Testis (tissue), 2 donors: ENCODE measurements at regions not wholly inside any gene's neighbourhood (a gene's known extent, or its start where the extent isn't known, plus 50 kb on each side); places are given as distances from the start of the nearest gene placed in this dataset.

Experiments
- DNase-seq: peaks from one replicate; pipeline ENCODE4 v3.0.0-alpha.2; 2019
- H3K27ac ChIP-seq, 2 donors: fragments of 200-600 bp; sonication (generic); one replicate each; pipeline ENCODE4 v1.5.1; 2019
- H3K27me3 ChIP-seq: fragments of 200-600 bp; sonication (generic); one replicate; pipeline ENCODE4 v1.5.1; 2019
- H3K36me3 ChIP-seq: fragments of 200-600 bp; sonication (generic); one replicate; pipeline ENCODE4 v1.5.1; 2017; ENCODE audit warnings: low read depth; ENCODE audit errors: missing control alignments
- H3K4me1 ChIP-seq: fragments of 200-600 bp; sonication (generic); one replicate; pipeline ENCODE4 v1.5.1; 2019
- H3K4me3 ChIP-seq, 2 donors: fragments of 200-600 bp; sonication (generic); one replicate each; pipeline ENCODE4 v1.5.1; 2017 to 2019
- H3K9me3 ChIP-seq: fragments of 200-600 bp; sonication (generic); one replicate; pipeline ENCODE4 v1.5.1; 2017
- POLR2A ChIP-seq: fragments of 450-650 bp; IDR thresholded peaks from one replicate; pipeline ENCODE4 v1.6.1; 2017; ENCODE audit warnings: antibody characterized with exemption, mild to moderate bottlenecking, moderate library complexity
- WGBS, 2 donors: methylation state at CpG; one replicate each; pipeline ENCODE4 v1.1.5; 2018; 5-methylcytosine and 5-hydroxymethylcytosine counted together
- intact Hi-C: fragments of 100-400 bp; cut with DNase I; formaldehyde crosslinking; loops from one replicate; pipeline ENCODE4 v1.15.1; 2023; ENCODE audit warnings: low total_unique reads
- TF ChIP-seq, protein P1 (sequence below), 3 experiments: fragments of 450-650 bp in 2 of 3; fragments of 200-600 bp in 1 of 3; sonication (generic) in 1 of 3; IDR thresholded peaks; one replicate each; pipeline ENCODE4 v1.5.1; 2016 to 2019; ENCODE audit warnings: antibody characterized with exemption in 3 of 3, mild to moderate bottlenecking in 2 of 3, moderate library complexity in 1 of 3

DNA sequence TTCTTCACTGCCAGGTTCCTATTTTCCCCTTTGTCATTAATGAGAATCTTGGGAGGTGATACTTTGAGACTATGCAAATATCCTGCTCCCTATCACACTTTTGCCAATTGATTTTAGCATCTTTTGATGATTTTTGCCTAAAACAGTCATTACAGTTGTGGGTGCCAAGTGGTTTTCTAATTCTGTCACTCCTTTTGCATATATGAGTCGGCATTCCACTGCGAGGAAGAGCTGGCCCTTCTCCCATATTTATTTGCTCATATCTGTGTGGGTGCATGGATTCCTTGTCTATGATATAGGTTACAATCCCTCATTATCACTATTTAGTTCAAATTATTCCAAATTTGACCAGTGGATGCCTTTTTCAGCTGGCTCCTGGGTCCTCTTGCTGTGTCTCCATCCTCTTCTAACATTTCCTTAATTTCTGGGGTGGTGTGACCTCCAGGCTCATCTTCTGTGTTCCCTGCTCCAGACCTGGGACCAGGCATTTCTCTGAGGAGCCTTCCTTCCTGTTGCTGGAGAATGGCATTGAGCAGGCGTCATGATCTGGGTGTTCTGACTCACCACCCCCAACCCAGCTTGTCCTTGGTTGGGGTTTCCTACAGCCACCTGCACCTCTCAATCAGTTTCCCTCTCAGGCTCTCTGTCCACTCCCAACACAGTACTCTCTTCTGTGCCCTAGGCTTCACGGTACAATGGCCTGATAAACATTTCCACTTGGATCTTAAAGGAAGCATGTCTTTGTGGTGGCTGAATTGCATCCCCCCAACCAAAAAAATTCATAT lies 106.7 kb downstream of the NXNL2 start:
- intact Hi-C loops: no loop called here
- Histone ChIP-seq H3K9me3 (no peaks in the 10 kb centered on the region), H3K4me3 (no peak overlapping the region), H3K36me3 (no peaks in the 10 kb centered on the region), H3K4me1 (peaks cover 4% of the 10 kb centered on the region), H3K27ac (no peak overlapping the region), H3K27me3 (no peaks in the 10 kb centered on the region)
- WGBS, 2 donors: 89 to 91% methylated on average over 4 of the region's 4 CpGs
- DNase-seq: no peak
- TF ChIP-seq POLR2A: no peak
- TF ChIP-seq, protein P1, sequence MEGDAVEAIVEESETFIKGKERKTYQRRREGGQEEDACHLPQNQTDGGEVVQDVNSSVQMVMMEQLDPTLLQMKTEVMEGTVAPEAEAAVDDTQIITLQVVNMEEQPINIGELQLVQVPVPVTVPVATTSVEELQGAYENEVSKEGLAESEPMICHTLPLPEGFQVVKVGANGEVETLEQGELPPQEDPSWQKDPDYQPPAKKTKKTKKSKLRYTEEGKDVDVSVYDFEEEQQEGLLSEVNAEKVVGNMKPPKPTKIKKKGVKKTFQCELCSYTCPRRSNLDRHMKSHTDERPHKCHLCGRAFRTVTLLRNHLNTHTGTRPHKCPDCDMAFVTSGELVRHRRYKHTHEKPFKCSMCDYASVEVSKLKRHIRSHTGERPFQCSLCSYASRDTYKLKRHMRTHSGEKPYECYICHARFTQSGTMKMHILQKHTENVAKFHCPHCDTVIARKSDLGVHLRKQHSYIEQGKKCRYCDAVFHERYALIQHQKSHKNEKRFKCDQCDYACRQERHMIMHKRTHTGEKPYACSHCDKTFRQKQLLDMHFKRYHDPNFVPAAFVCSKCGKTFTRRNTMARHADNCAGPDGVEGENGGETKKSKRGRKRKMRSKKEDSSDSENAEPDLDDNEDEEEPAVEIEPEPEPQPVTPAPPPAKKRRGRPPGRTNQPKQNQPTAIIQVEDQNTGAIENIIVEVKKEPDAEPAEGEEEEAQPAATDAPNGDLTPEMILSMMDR (IDR thresholded peaks at IDR 0.05): no peak

DNA sequence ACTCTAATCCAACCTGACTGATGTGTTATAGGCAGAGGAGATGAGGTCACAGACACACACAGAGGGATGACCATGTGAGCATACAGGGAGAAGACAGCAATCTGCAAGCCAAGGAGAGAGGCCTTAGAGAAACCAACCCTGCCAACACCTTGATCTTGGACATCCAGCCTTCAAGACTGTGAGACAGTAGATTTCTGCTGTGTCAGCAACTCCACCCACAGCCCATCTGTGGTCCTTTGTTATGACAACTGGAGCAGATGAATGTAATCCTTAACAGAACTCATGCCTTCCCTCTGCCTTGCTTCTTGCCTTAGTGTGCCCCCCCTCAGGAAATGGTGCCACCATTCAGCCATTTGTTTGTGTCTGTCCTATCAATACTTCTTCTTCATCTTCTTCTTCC lies 107.4 kb downstream of the NXNL2 start:
- Histone ChIP-seq H3K36me3 (no peaks in the 10 kb centered on the region), H3K27me3 (no peaks in the 10 kb centered on the region), H3K4me1 (peaks cover 4% of the 10 kb centered on the region), H3K9me3 (no peaks in the 10 kb centered on the region), H3K27ac (no peak overlapping the region), H3K4me3 (no peak overlapping the region)
- DNase-seq: no peak
- intact Hi-C loops: no loop called here
- TF ChIP-seq POLR2A: no peak
- TF ChIP-seq, protein P1 (IDR thresholded peaks at IDR 0.05): no peak

DNA sequence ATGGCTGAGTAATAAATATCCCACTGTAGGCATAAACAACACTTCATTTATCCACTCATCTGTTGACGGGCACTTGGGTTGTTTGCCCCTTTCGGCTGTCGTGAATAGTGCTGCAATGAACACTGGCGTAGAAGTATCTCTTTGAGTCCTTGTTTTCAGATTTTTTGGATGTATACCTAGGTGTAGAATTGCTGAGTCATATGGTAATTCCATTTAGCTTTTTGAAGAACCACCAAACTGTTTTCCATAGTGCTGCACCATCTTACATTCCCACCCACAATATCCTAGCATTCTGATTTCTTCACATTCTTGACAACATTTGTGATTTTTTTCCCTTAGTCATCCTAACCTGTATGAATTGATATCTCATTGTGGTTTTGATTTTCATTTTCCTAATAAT lies 109.0 kb downstream of the NXNL2 start:
- Histone ChIP-seq H3K4me3 (no peak overlapping the region), H3K4me1 (peaks cover 4% of the 10 kb centered on the region), H3K27ac (no peak overlapping the region), H3K9me3 (no peaks in the 10 kb centered on the region), H3K27me3 (no peaks in the 10 kb centered on the region), H3K36me3 (no peaks in the 10 kb centered on the region)
- intact Hi-C loops: no loop called here
- no peak for DNase-seq
- TF ChIP-seq POLR2A: no peak
- TF ChIP-seq, protein P1 (IDR thresholded peaks at IDR 0.05): no peak
- 95 to 97% methylated on average over 4 of the region's 4 CpGs for whole genome bisulfite sequencing, 2 donors

DNA sequence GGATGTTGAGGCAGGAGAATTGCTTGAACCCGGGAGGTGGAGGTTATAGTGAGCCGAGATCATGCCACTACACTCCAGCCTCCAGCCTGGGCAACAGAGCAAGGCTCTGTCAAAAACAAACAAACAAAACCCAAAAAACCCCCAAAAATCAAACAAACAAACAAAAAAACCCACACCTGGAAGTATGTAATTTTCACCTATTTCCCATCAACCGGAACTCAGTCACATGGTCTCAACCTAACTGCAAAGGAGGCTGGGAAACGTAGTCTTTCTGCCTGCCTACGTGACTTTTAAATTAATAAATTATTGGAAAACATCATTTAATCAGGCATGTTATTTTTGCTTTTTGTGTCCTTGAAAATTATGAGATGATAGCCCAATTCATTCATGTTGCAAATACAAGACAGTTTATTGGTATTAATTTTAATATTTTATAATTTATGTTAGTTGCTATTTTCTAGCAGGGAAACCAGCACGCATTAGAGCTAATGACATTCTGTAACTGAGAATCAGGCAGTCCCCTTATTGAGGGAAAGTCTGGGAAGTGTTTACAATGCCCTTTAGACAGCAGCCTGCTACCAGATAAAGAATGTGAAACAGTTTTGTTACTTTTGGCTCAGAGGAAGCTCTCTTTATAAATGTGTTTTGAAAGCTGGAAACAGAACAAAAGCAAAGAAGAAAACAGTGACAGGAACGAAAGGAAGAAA lies 110.3 kb downstream of the NXNL2 start:
- DNase-seq: peak; percentile 30
- Histone ChIP-seq H3K36me3 (no peaks in the 10 kb centered on the region), H3K27ac (peak overlapping the region; percentile 27 to 66), H3K4me3 (no peak overlapping the region), H3K27me3 (no peaks in the 10 kb centered on the region), H3K4me1 (peaks cover 4% of the 10 kb centered on the region), H3K9me3 (no peaks in the 10 kb centered on the region)
- no peak for TF ChIP-seq POLR2A
- TF ChIP-seq, protein P1 (IDR thresholded peaks at IDR 0.05): no peak
- intact Hi-C loops: no loop called here
- 34 to 42% methylated on average over 7 of the region's 7 CpGs for WGBS, 2 donors
